ENCODE measurements at regions not wholly inside any gene's neighbourhood (a gene's known extent, or its start where the extent isn't known, plus 50 kb on each side); places are given as distances from the start of the nearest gene placed in this dataset.

GRCh38 chr1:232568906-232569553 lies 60.9 kb downstream of the SIPA1L2 start:
- TF ChIP-seq SUZ12 (IDR thresholded peaks at IDR 0.05; ENCODE audit: extremely low read depth, insufficient read depth, insufficient read length) (no peak), ZNF274 (IDR thresholded peaks at IDR 0.05; ENCODE audit: low read depth, low read length) (no peak)
